NB4 (cell line): ENCODE measurements at regions not wholly inside any gene's neighbourhood (a gene's known extent, or its start where the extent isn't known, plus 50 kb on each side); places are given as distances from the start of the nearest gene placed in this dataset.

Experiments used
- CTCF ChIP-seq: IDR thresholded peaks from one replicate; pipeline ENCODE4 v1.5.1; 2012; ENCODE audit warnings: low read depth, low read length
- MAX ChIP-seq: IDR thresholded peaks from 2 replicates; pipeline ENCODE4 v1.6.1; 2011; ENCODE audit warnings: low read depth, low read length

- TF ChIP-seq CTCF (no peak), MAX (no peak)
Observed at GRCh38 chr5:113692891-113693457, 179.5 kb downstream of the YTHDC2 start.
